Breast epithelium (tissue), 4 donors: ENCODE measurements at regions not wholly inside any gene's neighbourhood (a gene's known extent, or its start where the extent isn't known, plus 50 kb on each side); places are given as distances from the start of the nearest gene placed in this dataset.

ENCODE experiments used
- DNase-seq, 2 donors: peaks; one replicate each; pipeline ENCODE4 v3.0.0-alpha.2; 2019; ENCODE audit warnings: low spot score in 2 of 2
- H3K27ac ChIP-seq, 2 donors: fragments of 200-600 bp; sonication (generic) in 1 of 2; one replicate each; pipeline ENCODE4 v1.5.1; 2016 to 2019; ENCODE audit warnings: mild to moderate bottlenecking in 1 of 2
- H3K27me3 ChIP-seq, 2 donors: fragments of 200-600 bp; sonication (generic) in 1 of 2; one replicate each; pipeline versions ENCODE4 v1.5.1 to v1.6.0; 2017 to 2019; ENCODE audit warnings: control low read depth in 1 of 2, mild to moderate bottlenecking in 1 of 2
- H3K36me3 ChIP-seq: fragments of 200-600 bp; one replicate; pipeline ENCODE4 v1.5.1; 2019
- H3K4me1 ChIP-seq, 2 donors: fragments of 200-600 bp; sonication (generic); one replicate each; pipeline ENCODE4 v1.5.1; 2016 to 2019; ENCODE audit warnings: control low read depth in 1 of 2
- H3K4me3 ChIP-seq, 3 donors: fragments of 200-600 bp; sonication (generic); 1 replicate in 2 of 3; 2 replicates in 1 of 3; pipeline ENCODE4 v1.5.1; 2016 to 2019; ENCODE audit warnings: mild to moderate bottlenecking in 3 of 3, moderate library complexity in 2 of 3
- H3K9me3 ChIP-seq, 2 donors: fragments of 200-600 bp; sonication (generic) in 1 of 2; one replicate each; pipeline ENCODE4 v1.5.1; 2016 to 2019; ENCODE audit warnings: control low read depth in 1 of 2
- POLR2A ChIP-seq: fragments of 450-650 bp; IDR thresholded peaks from one replicate; pipeline ENCODE4 v1.6.1; 2016; ENCODE audit warnings: antibody characterized with exemption, mild to moderate bottlenecking, moderate library complexity
- POLR2AphosphoS5 ChIP-seq, 3 donors: sonication (generic); formaldehyde crosslinking; IDR thresholded peaks; one replicate each; pipeline ENCODE4 v1.6.1; 2017; ENCODE audit warnings: antibody characterized with exemption in 3 of 3
- intact Hi-C: fragments of 100-400 bp; cut with DNase I; formaldehyde crosslinking; loops from one replicate; pipeline ENCODE4 v1.15.1; 2023; ENCODE audit warnings: low total_unique reads
- TF ChIP-seq, protein P1 (sequence below), 3 donors: fragments of 450-650 bp; IDR thresholded peaks; one replicate each; pipeline ENCODE4 v1.5.1; 2016 to 2017; ENCODE audit warnings: antibody characterized with exemption in 3 of 3, mild to moderate bottlenecking in 3 of 3, moderate library complexity in 3 of 3

DNA sequence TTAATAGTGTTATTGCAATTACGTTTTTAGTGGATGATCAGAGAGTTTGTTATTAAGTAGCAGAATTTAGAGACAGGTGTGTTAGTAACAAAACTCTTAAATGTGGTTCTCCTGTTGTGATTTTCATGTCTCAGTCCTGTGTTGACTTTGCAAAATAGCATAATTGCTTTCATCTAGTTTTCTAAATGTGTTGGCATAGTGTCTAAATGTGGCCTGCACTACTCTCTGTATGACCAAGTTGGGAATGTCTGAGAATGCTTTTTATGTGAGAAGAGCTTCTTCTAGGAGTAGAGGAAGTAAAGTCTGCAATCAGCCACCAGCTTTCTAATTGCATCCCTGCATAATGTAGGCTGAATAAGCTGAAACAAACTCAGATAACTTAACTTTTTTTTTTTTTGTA, 158.6 kb upstream of the FAT1 start:
- intact Hi-C loops: no loop called here
- no peaks in the 10 kb centered on the region for H3K9me3 ChIP-seq
- no peak overlapping the region for H3K27ac ChIP-seq
- no peaks in the 10 kb centered on the region for H3K27me3 ChIP-seq
- no peaks in the 10 kb centered on the region for H3K4me1 ChIP-seq
- no peak overlapping the region for H3K4me3 ChIP-seq
- TF ChIP-seq, protein P1, sequence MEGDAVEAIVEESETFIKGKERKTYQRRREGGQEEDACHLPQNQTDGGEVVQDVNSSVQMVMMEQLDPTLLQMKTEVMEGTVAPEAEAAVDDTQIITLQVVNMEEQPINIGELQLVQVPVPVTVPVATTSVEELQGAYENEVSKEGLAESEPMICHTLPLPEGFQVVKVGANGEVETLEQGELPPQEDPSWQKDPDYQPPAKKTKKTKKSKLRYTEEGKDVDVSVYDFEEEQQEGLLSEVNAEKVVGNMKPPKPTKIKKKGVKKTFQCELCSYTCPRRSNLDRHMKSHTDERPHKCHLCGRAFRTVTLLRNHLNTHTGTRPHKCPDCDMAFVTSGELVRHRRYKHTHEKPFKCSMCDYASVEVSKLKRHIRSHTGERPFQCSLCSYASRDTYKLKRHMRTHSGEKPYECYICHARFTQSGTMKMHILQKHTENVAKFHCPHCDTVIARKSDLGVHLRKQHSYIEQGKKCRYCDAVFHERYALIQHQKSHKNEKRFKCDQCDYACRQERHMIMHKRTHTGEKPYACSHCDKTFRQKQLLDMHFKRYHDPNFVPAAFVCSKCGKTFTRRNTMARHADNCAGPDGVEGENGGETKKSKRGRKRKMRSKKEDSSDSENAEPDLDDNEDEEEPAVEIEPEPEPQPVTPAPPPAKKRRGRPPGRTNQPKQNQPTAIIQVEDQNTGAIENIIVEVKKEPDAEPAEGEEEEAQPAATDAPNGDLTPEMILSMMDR (IDR thresholded peaks at IDR 0.05): no peak
- TF ChIP-seq POLR2AphosphoS5 (IDR thresholded peaks at IDR 0.05) (no peak), POLR2A (no peak)
- no peaks in the 10 kb centered on the region for H3K36me3 ChIP-seq
- no peak for DNase-seq

DNA sequence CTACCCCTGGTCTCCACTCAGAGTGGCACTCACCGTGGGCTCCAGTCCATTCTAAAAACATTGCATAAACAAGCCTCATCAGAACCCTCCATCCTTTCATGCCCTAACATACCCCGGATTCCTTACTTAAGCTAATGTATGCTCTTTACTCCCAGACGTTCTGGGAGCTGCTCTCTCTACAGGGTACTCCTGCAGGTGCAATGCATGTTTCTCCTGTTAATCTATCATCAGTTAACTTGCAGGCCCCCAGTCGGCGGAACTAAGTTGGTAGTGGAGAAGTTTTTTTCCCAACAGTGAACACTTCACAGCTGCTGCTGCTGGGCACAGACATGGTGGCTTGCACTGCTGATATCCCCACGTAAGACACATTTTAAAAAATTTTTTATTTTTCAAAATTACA, 161.6 kb upstream of the FAT1 start:
- H3K4me3 ChIP-seq: no peak overlapping the region
- H3K4me1 ChIP-seq: no peaks in the 10 kb centered on the region
- H3K27ac ChIP-seq: no peak overlapping the region
- no peaks in the 10 kb centered on the region for H3K27me3 ChIP-seq
- peaks cover 0 to 4% of the 10 kb centered on the region in 2 donors for H3K9me3 ChIP-seq
- intact Hi-C loops: no loop called here
- H3K36me3 ChIP-seq: no peaks in the 10 kb centered on the region
- no peak for TF ChIP-seq POLR2AphosphoS5 (IDR thresholded peaks at IDR 0.05)
- no peak for TF ChIP-seq POLR2A
- TF ChIP-seq, protein P1 (IDR thresholded peaks at IDR 0.05): no peak
- no peak for DNase-seq

DNA sequence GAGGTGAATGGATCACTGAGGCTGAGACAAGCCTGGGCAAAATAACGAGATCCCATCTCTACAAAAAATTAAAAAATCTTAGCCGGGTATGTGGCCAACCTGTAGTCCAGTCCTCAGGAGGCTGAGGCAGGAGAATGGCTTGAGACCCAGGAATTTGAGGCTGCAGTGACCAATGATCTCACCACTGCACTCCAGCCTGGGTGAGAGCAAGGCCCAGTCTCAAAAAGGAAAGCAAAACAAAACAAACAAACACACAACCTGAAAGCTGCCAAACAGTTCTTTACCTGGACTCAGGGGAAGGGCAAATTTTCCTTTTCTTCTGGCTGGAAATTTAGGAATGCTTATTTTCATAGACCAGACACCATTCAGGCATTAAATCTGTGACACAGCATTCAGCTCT, 163.1 kb upstream of the FAT1 start:
- no peak overlapping the region for H3K4me3 ChIP-seq
- DNase-seq: no peak
- no peaks in the 10 kb centered on the region for H3K36me3 ChIP-seq
- peaks cover 0 to 4% of the 10 kb centered on the region in 2 donors for H3K9me3 ChIP-seq
- H3K27ac ChIP-seq: no peak overlapping the region
- TF ChIP-seq POLR2A (no peak), POLR2AphosphoS5 (IDR thresholded peaks at IDR 0.05) (no peak)
- TF ChIP-seq, protein P1 (IDR thresholded peaks at IDR 0.05): no peak
- no peaks in the 10 kb centered on the region for H3K27me3 ChIP-seq
- intact Hi-C loops: no loop called here
- no peaks in the 10 kb centered on the region for H3K4me1 ChIP-seq

DNA sequence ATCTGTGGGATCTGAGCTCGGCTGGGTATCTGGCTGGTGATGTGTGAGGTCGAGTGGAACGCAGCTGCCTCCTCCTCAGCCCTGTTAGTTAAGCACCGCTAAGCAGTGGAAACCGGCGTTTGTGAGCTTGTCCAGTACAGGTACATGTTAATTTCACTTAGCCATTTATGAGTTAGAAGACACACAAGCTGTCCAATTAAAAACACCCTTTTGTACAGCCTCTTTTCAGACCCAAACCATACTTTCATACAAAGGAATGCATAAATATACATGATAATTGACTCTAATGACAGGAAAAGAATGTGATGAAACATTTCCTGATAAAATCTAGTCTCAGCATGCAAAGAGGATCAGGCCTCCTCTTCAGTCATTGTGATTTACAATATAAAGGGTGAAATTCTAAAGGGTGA, 163.6 kb upstream of the FAT1 start:
- DNase-seq: no peak
- Histone ChIP-seq H3K27ac (no peak overlapping the region), H3K4me3 (no peak overlapping the region), H3K4me1 (no peaks in the 10 kb centered on the region), H3K27me3 (no peaks in the 10 kb centered on the region), H3K36me3 (no peaks in the 10 kb centered on the region), H3K9me3 (peaks cover 0 to 4% of the 10 kb centered on the region in 2 donors)
- intact Hi-C loops: no loop called here
- TF ChIP-seq POLR2AphosphoS5 (IDR thresholded peaks at IDR 0.05): no peak
- no peak for TF ChIP-seq POLR2A
- TF ChIP-seq, protein P1 (IDR thresholded peaks at IDR 0.05): no peak

DNA sequence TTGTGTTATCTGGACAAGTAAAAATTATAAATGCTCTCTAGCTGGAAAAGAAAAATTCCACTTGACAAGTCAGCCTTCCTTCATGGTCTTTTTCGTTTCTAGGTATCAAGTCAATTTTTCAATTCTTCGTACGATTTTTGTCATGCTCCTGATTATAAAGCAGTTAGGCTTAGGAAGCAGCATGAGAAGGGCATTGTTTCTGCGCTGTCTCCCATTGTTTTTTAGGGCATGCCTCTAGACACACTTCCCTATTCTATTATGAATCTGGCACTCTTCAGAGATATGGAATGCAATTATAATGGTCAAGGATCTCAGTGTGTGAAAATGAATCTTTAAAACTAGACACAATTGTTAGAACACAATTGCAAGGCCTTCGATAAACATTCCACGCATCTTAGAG, 164.1 kb upstream of the FAT1 start:
- Histone ChIP-seq H3K4me1 (no peaks in the 10 kb centered on the region), H3K27me3 (no peaks in the 10 kb centered on the region), H3K9me3 (peaks cover 0 to 4% of the 10 kb centered on the region in 2 donors), H3K36me3 (no peaks in the 10 kb centered on the region), H3K27ac (no peak overlapping the region), H3K4me3 (no peak overlapping the region)
- intact Hi-C loops: no loop called here
- no peak for DNase-seq
- no peak for TF ChIP-seq POLR2A
- TF ChIP-seq POLR2AphosphoS5 (IDR thresholded peaks at IDR 0.05): no peak
- TF ChIP-seq, protein P1 (IDR thresholded peaks at IDR 0.05): no peak
